Colonic mucosa (tissue), 4 donors: ENCODE measurements at regions not wholly inside any gene's neighbourhood (a gene's known extent, or its start where the extent isn't known, plus 50 kb on each side); places are given as distances from the start of the nearest gene placed in this dataset.

Experiments
- DNase-seq: peaks from one replicate; pipeline ENCODE4 v3.0.0-alpha.2; 2020
- H3K27ac ChIP-seq: fragments of 200-600 bp; one replicate; pipeline ENCODE4 v1.8.0; 2021
- H3K27me3 ChIP-seq: fragments of 200-600 bp; one replicate; pipeline ENCODE4 v1.8.0; 2021
- H3K36me3 ChIP-seq: fragments of 200-600 bp; one replicate; pipeline ENCODE4 v1.8.0; 2021
- H3K4me1 ChIP-seq: fragments of 200-600 bp; one replicate; pipeline ENCODE4 v1.8.0; 2021; ENCODE audit warnings: mild to moderate bottlenecking
- H3K4me3 ChIP-seq: fragments of 200-600 bp; one replicate; pipeline ENCODE4 v1.8.0; 2021
- H3K9ac ChIP-seq, 2 donors: one replicate each; pipeline ENCODE4 v1.7.0; 2013; ENCODE audit warnings: control low read depth in 2 of 2, low read depth in 2 of 2, low read length in 2 of 2
- H3K9me3 ChIP-seq: fragments of 200-600 bp; one replicate; pipeline ENCODE4 v1.8.0; 2021
- CTCF ChIP-seq: fragments of 200-600 bp; IDR thresholded peaks from one replicate; pipeline ENCODE4 v1.8.0; 2022; ENCODE audit warnings: antibody characterized with exemption, mild to moderate bottlenecking
- intact Hi-C: fragments of 100-400 bp; cut with DNase I; formaldehyde crosslinking; loops from one replicate; pipeline ENCODE4 v1.14.1; 2022
- donor health status: healthy.
- donor health status: DM: no; HTN: no; CAD: no.
- donor health status: DM: no; HTN: no; CAD: no.

GRCh38 chr14:94897561-94897960 lies 127.6 kb upstream of the GSC start:
- TF ChIP-seq CTCF = no peak
- no peaks in the 10 kb centered on the region for H3K4me1 ChIP-seq
- no peak overlapping the region for H3K9ac ChIP-seq
- no peak for DNase-seq
- no peak overlapping the region for H3K4me3 ChIP-seq
- intact Hi-C loops = no loop called here
- H3K27me3 ChIP-seq = no peaks in the 10 kb centered on the region
- H3K9me3 ChIP-seq = no peaks in the 10 kb centered on the region
- no peaks in the 10 kb centered on the region for H3K36me3 ChIP-seq
- H3K27ac ChIP-seq = no peak overlapping the region

GRCh38 chr14:94897082-94897481 lies 127.2 kb upstream of the GSC start:
- no peak overlapping the region for H3K4me3 ChIP-seq
- no peaks in the 10 kb centered on the region for H3K27me3 ChIP-seq
- no peak for TF ChIP-seq CTCF
- no peak for DNase-seq
- H3K4me1 ChIP-seq = no peaks in the 10 kb centered on the region
- H3K36me3 ChIP-seq = no peaks in the 10 kb centered on the region
- no peaks in the 10 kb centered on the region for H3K9me3 ChIP-seq
- intact Hi-C loops = no loop called here
- H3K27ac ChIP-seq = no peak overlapping the region
- H3K9ac ChIP-seq = peak overlapping the region in 1 of 2 donors; percentile 12

- Histone ChIP-seq H3K27me3 (no peaks in the 10 kb centered on the region), H3K9ac (no peak overlapping the region), H3K27ac (no peak overlapping the region), H3K4me3 (no peak overlapping the region), H3K4me1 (no peaks in the 10 kb centered on the region), H3K36me3 (no peaks in the 10 kb centered on the region), H3K9me3 (no peaks in the 10 kb centered on the region)
- intact Hi-C loops = no loop called here
- DNase-seq = no peak
- no peak for TF ChIP-seq CTCF
Observed at GRCh38 chr14:94893411-94894160, 123.7 kb upstream of the GSC start.

GRCh38 chr14:94890785-94891184 lies 120.9 kb upstream of the GSC start:
- intact Hi-C loops = no loop called here

GRCh38 chr14:94889520-94890312 lies 119.8 kb upstream of the GSC start:
- no peak for TF ChIP-seq CTCF
- H3K36me3 ChIP-seq = no peaks in the 10 kb centered on the region
- no peaks in the 10 kb centered on the region for H3K4me1 ChIP-seq
- no peak overlapping the region for H3K27ac ChIP-seq
- no peak for DNase-seq
- no peak overlapping the region for H3K9ac ChIP-seq
- no peaks in the 10 kb centered on the region for H3K9me3 ChIP-seq
- no peaks in the 10 kb centered on the region for H3K27me3 ChIP-seq
- H3K4me3 ChIP-seq = no peak overlapping the region
- intact Hi-C loops = no loop called here

More at GRCh38 chr14:94890785-94891184, 120.9 kb upstream of the GSC start:
- no peak overlapping the region for H3K9ac ChIP-seq
- no peaks in the 10 kb centered on the region for H3K27me3 ChIP-seq
- no peak overlapping the region for H3K4me3 ChIP-seq
- DNase-seq = no peak
- H3K27ac ChIP-seq = no peak overlapping the region
- H3K9me3 ChIP-seq = no peaks in the 10 kb centered on the region
- no peaks in the 10 kb centered on the region for H3K4me1 ChIP-seq
- H3K36me3 ChIP-seq = no peaks in the 10 kb centered on the region
- no peak for TF ChIP-seq CTCF
